Endothelial cell of umbilical vein (primary cell): ENCODE measurements at regions not wholly inside any gene's neighbourhood (a gene's known extent, or its start where the extent isn't known, plus 50 kb on each side); places are given as distances from the start of the nearest gene placed in this dataset.

Source experiments
- BruUV-seq: library from RNA; stranded (reverse); fragments of 400-500 nt; replicated peaks from 2 replicates; lab custom pipeline; 2021; lab: Mats Ljungman, UMichigan
- CTCF ChIA-PET: fragments of 300-600, 350-600 bp; sonication (Branson Sonifier 250); formaldehyde crosslinking; loops from one replicate; lab custom pipeline; 2021; ENCODE audit warnings: antibody characterized with exemption, inconsistent platforms; lab: Charles Lee
- POLR2A ChIA-PET: fragments of 300-600, 350-600 bp; sonication (Branson Sonifier 250); formaldehyde crosslinking; loops from one replicate; lab custom pipeline; 2021; ENCODE audit warnings: antibody characterized with exemption, inconsistent platforms; lab: Charles Lee
- DNase-seq: peaks from one replicate; pipeline ENCODE4 v3.0.0-alpha.2; 2011; ENCODE audit warnings: low read depth, low spot score
- FAIRE-seq: peaks from 2 replicates; lab custom pipeline; 2011; peaks lifted over from hg19 to GRCh38; lab: Jason Lieb, UNC
- H2AFZ ChIP-seq: 2 replicates; pipeline ENCODE4 v1.6.0; 2012; ENCODE audit warnings: low read depth, low read length, control low read depth, inconsistent platforms
- H3K27ac ChIP-seq: 2 replicates; pipeline ENCODE4 v1.5.1; 2011; ENCODE audit warnings: low read depth, mild to moderate bottlenecking, control low read depth, low read length, moderate library complexity; ENCODE audit not compliant: insufficient read depth
- H3K27me3 ChIP-seq, 2 experiments: 2 replicates each; pipeline versions ENCODE4 v1.6.0 to v1.6.1; 2011; ENCODE audit warnings: low read length in 2 of 2, mixed read lengths in 1 of 2; ENCODE audit not compliant: control insufficient read depth in 2 of 2, insufficient read depth in 2 of 2
- H3K36me3 ChIP-seq, 2 experiments: 2 replicates in 1 of 2; 3 replicates in 1 of 2; pipeline ENCODE4 v1.5.1; 2011; ENCODE audit warnings: low read length in 2 of 2, mild to moderate bottlenecking in 1 of 2, moderate library complexity in 1 of 2; ENCODE audit not compliant: control insufficient read depth in 2 of 2, insufficient read depth in 2 of 2; ENCODE audit errors: extremely low read depth in 1 of 2
- H3K4me1 ChIP-seq: 3 replicates; pipeline ENCODE4 v1.5.1; 2011; ENCODE audit warnings: mild to moderate bottlenecking, low read length; ENCODE audit not compliant: control insufficient read depth, insufficient read depth; ENCODE audit errors: extremely low read depth
- H3K4me2 ChIP-seq: 2 replicates; pipeline ENCODE4 v1.6.1; 2011; ENCODE audit warnings: low read length, control low read depth, mixed read lengths; ENCODE audit not compliant: insufficient read depth
- H3K4me3 ChIP-seq, 3 experiments: fragments of 200-600 bp in 1 of 3; sonication (generic), shearing (Covaris generic) in 1 of 3; replicated peaks in 1 of 3; 2 replicates each; pipeline ENCODE4 v1.5.1; 2011 to 2016; ENCODE audit warnings: control low read depth in 3 of 3, low read length in 3 of 3, mild to moderate bottlenecking in 2 of 3, inconsistent platforms in 1 of 3, low read depth in 1 of 3, moderate library complexity in 1 of 3; ENCODE audit not compliant: insufficient read depth in 1 of 3
- H3K79me2 ChIP-seq: 2 replicates; pipeline ENCODE4 v1.6.0; 2012; ENCODE audit warnings: low read length, inconsistent platforms; ENCODE audit not compliant: control insufficient read depth, insufficient read depth
- H3K9ac ChIP-seq: replicated peaks from 2 replicates; pipeline ENCODE3; 2011; ENCODE audit warnings: low read length, control low read depth; ENCODE audit not compliant: insufficient read depth; ENCODE audit errors: extremely low read depth
- H3K9me1 ChIP-seq: replicated peaks from 3 replicates; pipeline ENCODE4 v1.6.0; 2011; ENCODE audit warnings: mild to moderate bottlenecking, low read length; ENCODE audit not compliant: control insufficient read depth, insufficient read depth; ENCODE audit errors: extremely low read depth
- H3K9me3 ChIP-seq: replicated peaks from 2 replicates; pipeline ENCODE4 v1.5.1; 2012; ENCODE audit warnings: low read length, inconsistent platforms; ENCODE audit not compliant: control insufficient read depth, insufficient read depth
- H4K20me1 ChIP-seq: replicated peaks from 2 replicates; pipeline ENCODE3; 2011; ENCODE audit warnings: mild to moderate bottlenecking, low read length; ENCODE audit not compliant: control insufficient read depth, insufficient read depth; ENCODE audit errors: extremely low read depth
- EZH2 ChIP-seq: IDR thresholded peaks from 2 replicates; pipeline ENCODE4 v1.6.1; 2012; ENCODE audit warnings: borderline replicate concordance, low read depth, mild to moderate bottlenecking, moderate library complexity, low read length, inconsistent platforms; ENCODE audit not compliant: severe bottlenecking
- FOS ChIP-seq: IDR thresholded peaks from 2 replicates; pipeline ENCODE4 v1.6.1; 2011; ENCODE audit warnings: mild to moderate bottlenecking, low read length, moderate library complexity, borderline replicate concordance; ENCODE audit not compliant: insufficient read depth
- GATA2 ChIP-seq: IDR thresholded peaks from 2 replicates; pipeline ENCODE4 v1.7.0; 2011; ENCODE audit warnings: low read depth, mild to moderate bottlenecking, moderate library complexity, mixed read lengths, low read length; ENCODE audit not compliant: insufficient read length, insufficient read depth
- JUN ChIP-seq: IDR thresholded peaks from 2 replicates; pipeline ENCODE4 v1.6.1; 2011; ENCODE audit warnings: borderline replicate concordance, low read depth; ENCODE audit not compliant: insufficient read length, insufficient read depth
- MYC ChIP-seq: IDR thresholded peaks from one replicate; pipeline ENCODE4 v1.6.1; 2011; ENCODE audit warnings: mild to moderate bottlenecking, low read depth, low read length
- POLR2A ChIP-seq: IDR thresholded peaks from 2 replicates; pipeline ENCODE4 v1.6.1; 2012; ENCODE audit warnings: low read depth, mild to moderate bottlenecking, control low read depth, low read length
- POLR2AphosphoS5 ChIP-seq: IDR thresholded peaks from 2 replicates; pipeline ENCODE4 v1.6.1; 2012; ENCODE audit warnings: low read depth, mild to moderate bottlenecking, control low read depth, low read length, moderate library complexity; ENCODE audit not compliant: insufficient read depth
- dilution Hi-C: fragments of 300-500 bp; cut with MboI; formaldehyde crosslinking; loops from one replicate; pipeline ENCODE4 v1.15.0; 2019; ENCODE audit warnings: low sequenced_read_pairs; ENCODE audit not compliant: extremely low pct_ligation_motif_present
- intact Hi-C: fragments of 100-400 bp; cut with micrococcal nuclease; formaldehyde crosslinking; loops from one replicate; pipeline ENCODE4 v1.10.0; 2022
- TF ChIP-seq, protein P1 (sequence below): IDR thresholded peaks from 2 replicates; pipeline ENCODE4 v1.6.1; 2011; ENCODE audit not compliant: insufficient read depth, insufficient read length
- TF ChIP-seq, protein P2 (sequence below), 2 donors: IDR thresholded peaks; 1 replicate in 1 of 2; 2 replicates in 1 of 2; pipeline ENCODE4 v1.5.1; 2011; ENCODE audit warnings: low read length in 2 of 2, mild to moderate bottlenecking in 2 of 2, moderate library complexity in 2 of 2, control low read depth in 1 of 2, inconsistent platforms in 1 of 2, low read depth in 1 of 2; ENCODE audit not compliant: insufficient read depth in 1 of 2; ENCODE audit errors: extremely low read depth in 1 of 2

DNA sequence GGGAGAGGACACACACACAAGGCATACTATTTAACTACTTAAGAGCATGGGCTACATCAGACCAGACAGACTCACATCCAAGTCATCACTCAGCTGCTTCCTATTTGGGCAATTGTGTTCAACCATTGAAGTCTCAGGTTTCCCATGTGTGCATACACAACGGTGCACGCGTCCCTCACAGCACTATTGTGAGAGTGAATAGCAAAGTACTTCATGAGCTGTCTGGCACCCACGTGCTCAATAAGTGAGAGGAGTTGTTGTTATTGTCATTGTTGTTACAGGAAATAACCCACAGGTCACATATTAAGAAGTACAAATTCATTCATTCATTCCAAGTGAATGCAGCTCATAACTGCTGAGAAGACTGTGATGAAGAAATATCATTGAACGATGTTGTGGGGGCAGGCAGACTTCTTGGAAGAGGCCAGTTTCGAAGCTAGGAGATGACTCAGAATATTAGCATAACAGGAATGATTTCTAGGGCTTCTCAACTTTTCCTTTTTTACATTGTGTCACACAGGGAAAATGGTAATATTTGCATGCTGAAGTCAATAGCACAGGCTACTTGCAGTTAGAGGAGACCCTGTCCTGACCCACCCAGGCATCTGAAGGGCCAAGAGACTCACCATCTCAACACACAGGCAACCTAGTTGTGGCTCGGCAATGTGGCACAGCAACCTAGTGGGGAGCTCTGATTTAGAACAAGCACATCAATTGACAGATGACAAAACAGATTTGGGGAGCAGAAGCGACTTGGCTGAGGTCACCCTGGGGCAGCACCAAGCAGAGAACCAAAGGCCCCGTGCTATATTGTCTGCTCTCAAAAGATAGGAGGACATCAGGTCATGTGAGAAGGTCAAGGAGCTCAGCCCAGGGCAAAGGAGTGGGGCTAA is 606.0 kb downstream of the BUD13 start:
- TF ChIP-seq JUN (no peak), FOS (no peak), EZH2 (no peak), POLR2AphosphoS5 (no peak), POLR2A (no peak), GATA2 (no peak), MYC (no peak)
- TF ChIP-seq, protein P1, sequence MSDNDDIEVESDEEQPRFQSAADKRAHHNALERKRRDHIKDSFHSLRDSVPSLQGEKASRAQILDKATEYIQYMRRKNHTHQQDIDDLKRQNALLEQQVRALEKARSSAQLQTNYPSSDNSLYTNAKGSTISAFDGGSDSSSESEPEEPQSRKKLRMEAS = no peak
- TF ChIP-seq, protein P2, sequence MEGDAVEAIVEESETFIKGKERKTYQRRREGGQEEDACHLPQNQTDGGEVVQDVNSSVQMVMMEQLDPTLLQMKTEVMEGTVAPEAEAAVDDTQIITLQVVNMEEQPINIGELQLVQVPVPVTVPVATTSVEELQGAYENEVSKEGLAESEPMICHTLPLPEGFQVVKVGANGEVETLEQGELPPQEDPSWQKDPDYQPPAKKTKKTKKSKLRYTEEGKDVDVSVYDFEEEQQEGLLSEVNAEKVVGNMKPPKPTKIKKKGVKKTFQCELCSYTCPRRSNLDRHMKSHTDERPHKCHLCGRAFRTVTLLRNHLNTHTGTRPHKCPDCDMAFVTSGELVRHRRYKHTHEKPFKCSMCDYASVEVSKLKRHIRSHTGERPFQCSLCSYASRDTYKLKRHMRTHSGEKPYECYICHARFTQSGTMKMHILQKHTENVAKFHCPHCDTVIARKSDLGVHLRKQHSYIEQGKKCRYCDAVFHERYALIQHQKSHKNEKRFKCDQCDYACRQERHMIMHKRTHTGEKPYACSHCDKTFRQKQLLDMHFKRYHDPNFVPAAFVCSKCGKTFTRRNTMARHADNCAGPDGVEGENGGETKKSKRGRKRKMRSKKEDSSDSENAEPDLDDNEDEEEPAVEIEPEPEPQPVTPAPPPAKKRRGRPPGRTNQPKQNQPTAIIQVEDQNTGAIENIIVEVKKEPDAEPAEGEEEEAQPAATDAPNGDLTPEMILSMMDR (IDR thresholded peaks at IDR 0.05; ENCODE audit: extremely low read depth in 1 of 2, insufficient read depth in 1 of 2, low read depth in 1 of 2, low read length in 2 of 2) = no peak
- no peaks in the 10 kb centered on the region for H3K9me1 ChIP-seq
- no peak overlapping the region for H3K4me3 ChIP-seq
- no peaks in the 10 kb centered on the region for H3K27me3 ChIP-seq
- no peak overlapping the region for H3K27ac ChIP-seq
- no peaks in the 10 kb centered on the region for H3K4me1 ChIP-seq
- no peak for DNase-seq
- no peaks in the 10 kb centered on the region for H3K79me2 ChIP-seq
- H3K4me2 ChIP-seq = no peak overlapping the region
- POLR2A ChIA-PET = no interaction called here
- no peaks in the 10 kb centered on the region for H3K9me3 ChIP-seq
- dilution Hi-C loops = no loop called here
- no peak overlapping the region for H3K9ac ChIP-seq
- H3K36me3 ChIP-seq = no peaks in the 10 kb centered on the region
- no TSS peak for BruUV-seq
- CTCF ChIA-PET = no interaction called here
- FAIRE-seq = no peak
- no peaks in the 10 kb centered on the region for H4K20me1 ChIP-seq
- H2AFZ ChIP-seq = no peak overlapping the region
- intact Hi-C loops = no loop called here
